ENCODE measurements at regions not wholly inside any gene's neighbourhood (a gene's known extent, or its start where the extent isn't known, plus 50 kb on each side); places are given as distances from the start of the nearest gene placed in this dataset.

GRCh38 chr15:29204369-29204755, 65.3 kb downstream of the NSMCE3 start:
- H3K4ac ChIP-seq (ENCODE audit: low read depth, low read length), result no peak overlapping the region
- no peak for DNase-seq
- no peaks in the 10 kb centered on the region for H3K79me1 ChIP-seq (ENCODE audit: insufficient read depth, low read depth, low read length, poor library complexity, severe bottlenecking)
- TF ChIP-seq CTCF (conservative IDR thresholded peaks at IDR 0.05), result no peak
- no CpG with 5 or more reads among the region's 7 CpGs for WGBS (ENCODE audit: extremely low coverage, insufficient read length, low lambda C conversion rate)
- H3K9ac ChIP-seq (ENCODE audit: extremely low read depth, insufficient read length, low read length), result no peak overlapping the region
- no peak overlapping the region for H4K5ac ChIP-seq (ENCODE audit: insufficient read length, low read depth, low read length)
- H2BK20ac ChIP-seq (ENCODE audit: low read depth, low read length, poor library complexity, severe bottlenecking), result no peak overlapping the region
- H3K4me3 Mint-ChIP-seq, result no peak overlapping the region
- H3K4me2 ChIP-seq (ENCODE audit: insufficient read depth, insufficient read length, low read length), result no peak overlapping the region
- no peak overlapping the region for H2BK5ac ChIP-seq (ENCODE audit: insufficient read length, low read length)
- H3K23me2 ChIP-seq (ENCODE audit: insufficient read length, low read depth, low read length, poor library complexity, severe bottlenecking), result no peaks in the 10 kb centered on the region
- no peaks in the 10 kb centered on the region for H3K9me3 ChIP-seq (ENCODE audit: control insufficient read depth, low read depth, low read length)
- peaks cover 5 to 17% of the 10 kb centered on the region in 2 experiments; a peak in 3 of 4 replicates for H3K4me1 Mint-ChIP-seq
- no peak overlapping the region for H2AK5ac ChIP-seq (ENCODE audit: insufficient read length, low read length)
- H3K56ac ChIP-seq (ENCODE audit: insufficient read length, low read depth, low read length), result no peak overlapping the region
- H4K20me1 ChIP-seq (ENCODE audit: control insufficient read depth, insufficient read depth, insufficient read length), result no peaks in the 10 kb centered on the region
- H3K79me2 ChIP-seq (ENCODE audit: insufficient read depth, low read length), result no peaks in the 10 kb centered on the region
- no peak overlapping the region for H3T11ph ChIP-seq (ENCODE audit: low read length)
- no peak overlapping the region for H2BK12ac ChIP-seq (ENCODE audit: insufficient read length, low read depth, low read length)
- peaks cover 2% of the 10 kb centered on the region; the same call in 1 of the 2 replicates for H3K4me1 ChIP-seq (ENCODE audit: insufficient read depth, low read length)
- H4K91ac ChIP-seq (ENCODE audit: insufficient read length, low read depth, low read length), result no peak overlapping the region
- no peak overlapping the region for H3K14ac ChIP-seq (ENCODE audit: insufficient read depth, low read length)
- no peak overlapping the region for H2BK15ac ChIP-seq (ENCODE audit: low read depth, low read length)
- H2BK120ac ChIP-seq (ENCODE audit: low read depth, low read length, poor library complexity, severe bottlenecking), result no peak overlapping the region
- H3K18ac ChIP-seq (ENCODE audit: insufficient read length, low read depth, low read length), result no peak overlapping the region
- no peak overlapping the region for H2AFZ ChIP-seq (ENCODE audit: low read length)
- no peaks in the 10 kb centered on the region for H3K9me3 Mint-ChIP-seq
- no peaks in the 10 kb centered on the region for H3K27me3 ChIP-seq (ENCODE audit: insufficient read depth, low read length)
- no peak overlapping the region for H4K8ac ChIP-seq (replicated peaks; ENCODE audit: insufficient read length, low read depth, low read length)
- no peak overlapping the region for H3K27ac Mint-ChIP-seq
- H3K27me3 Mint-ChIP-seq (ENCODE audit: low read depth), result no peaks in the 10 kb centered on the region; the same call in 1 of the 2 replicates
- H3K36me3 Mint-ChIP-seq (ENCODE audit: insufficient read depth in 1 of 3, low read depth in 3 of 3), result no peaks in the 10 kb centered on the region
- no peak overlapping the region for H3K23ac ChIP-seq (ENCODE audit: insufficient read length, low read depth, low read length)
- no peak overlapping the region for H3K27ac ChIP-seq (ENCODE audit: insufficient read length, low read depth, low read length)

Measured in H9 (cell line).